Amniotic epithelial cell (primary cell): ENCODE measurements at regions not wholly inside any gene's neighbourhood (a gene's known extent, or its start where the extent isn't known, plus 50 kb on each side); places are given as distances from the start of the nearest gene placed in this dataset.
A peak's percentile ranks its signal among the peaks of the same experiment; 100 is the strongest.

Source experiments
- DNase-seq: peaks from one replicate; pipeline ENCODE4 v3.0.0-alpha.2; 2010; ENCODE audit warnings: low read depth

DNA sequence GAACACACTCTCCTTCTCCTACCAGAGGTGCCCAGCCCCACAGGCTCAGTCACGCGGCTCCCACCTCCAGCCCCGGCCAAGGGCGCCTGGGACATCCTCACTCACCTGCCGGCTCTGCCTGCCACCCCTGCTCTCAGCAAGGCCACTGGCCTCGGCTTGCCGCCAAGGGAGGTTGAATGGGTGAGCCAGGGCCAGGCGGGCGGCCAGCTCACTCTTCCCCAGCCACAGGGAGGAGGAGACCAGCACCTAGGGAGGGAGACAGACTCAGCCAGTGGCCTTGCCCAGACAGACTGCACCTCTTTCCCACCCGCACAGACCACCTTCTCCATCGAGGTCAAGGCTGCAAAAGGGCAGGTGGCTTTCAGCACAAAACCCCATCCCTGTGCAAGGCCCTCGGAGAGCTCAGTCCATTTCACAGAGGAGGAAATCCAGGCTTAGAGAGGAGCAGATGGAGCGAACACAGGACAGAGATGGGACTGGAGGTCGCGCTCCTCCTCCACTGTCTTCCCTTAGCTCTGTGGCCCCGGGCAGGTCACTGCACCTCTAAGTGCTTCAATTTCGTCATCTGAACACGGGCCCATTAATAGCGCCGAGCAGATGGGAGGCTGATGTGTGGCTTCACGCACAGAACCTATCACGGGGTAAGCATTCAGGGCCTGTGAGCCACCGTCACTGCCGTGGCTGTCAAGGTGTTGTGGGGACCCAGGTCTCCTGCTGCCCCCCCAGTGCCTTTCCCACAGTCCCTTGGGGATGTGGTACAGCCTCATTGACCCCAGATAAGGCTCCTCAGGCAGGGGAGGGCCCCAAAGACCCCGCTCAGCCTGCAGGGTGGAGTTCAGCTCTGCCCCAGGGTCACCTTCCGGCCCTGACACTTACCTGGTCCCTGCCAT is 56.1 kb downstream of the RMI2 start:
- no peak for DNase-seq

DNA sequence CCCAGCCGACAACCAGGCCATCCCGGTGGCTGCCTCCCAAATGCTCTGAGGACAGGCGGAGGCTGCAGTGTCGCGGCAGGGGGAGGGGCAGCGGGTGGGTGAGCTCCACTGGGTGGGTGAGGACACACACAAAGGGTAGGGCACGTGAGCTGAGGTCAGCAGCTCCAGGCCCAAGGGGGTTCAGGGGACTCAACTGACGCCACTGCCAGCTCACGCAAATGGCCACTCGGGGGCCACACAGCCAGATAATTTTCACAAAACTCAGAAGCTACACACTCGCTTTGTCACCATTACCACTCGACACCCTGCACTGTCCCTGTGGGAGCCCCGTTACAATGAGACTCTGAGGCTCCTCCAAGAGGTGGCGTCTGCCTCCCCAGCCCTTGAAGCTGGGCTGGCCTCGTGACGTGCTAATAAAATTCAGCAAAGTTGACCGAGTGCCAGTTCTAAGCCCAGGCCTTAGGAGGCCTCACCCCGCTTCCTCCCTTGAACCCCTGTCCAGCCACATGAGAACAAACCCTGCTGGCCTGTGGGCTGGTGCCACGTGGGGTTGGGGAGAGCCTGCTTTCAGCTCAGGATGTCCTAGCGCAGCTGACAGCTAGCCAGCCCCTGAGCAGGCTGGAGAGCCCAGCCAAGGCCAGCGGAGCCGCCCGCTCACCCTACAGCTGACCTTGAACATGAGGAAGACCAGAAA is 56.9 kb downstream of the RMI2 start:
- no peak for DNase-seq

DNA sequence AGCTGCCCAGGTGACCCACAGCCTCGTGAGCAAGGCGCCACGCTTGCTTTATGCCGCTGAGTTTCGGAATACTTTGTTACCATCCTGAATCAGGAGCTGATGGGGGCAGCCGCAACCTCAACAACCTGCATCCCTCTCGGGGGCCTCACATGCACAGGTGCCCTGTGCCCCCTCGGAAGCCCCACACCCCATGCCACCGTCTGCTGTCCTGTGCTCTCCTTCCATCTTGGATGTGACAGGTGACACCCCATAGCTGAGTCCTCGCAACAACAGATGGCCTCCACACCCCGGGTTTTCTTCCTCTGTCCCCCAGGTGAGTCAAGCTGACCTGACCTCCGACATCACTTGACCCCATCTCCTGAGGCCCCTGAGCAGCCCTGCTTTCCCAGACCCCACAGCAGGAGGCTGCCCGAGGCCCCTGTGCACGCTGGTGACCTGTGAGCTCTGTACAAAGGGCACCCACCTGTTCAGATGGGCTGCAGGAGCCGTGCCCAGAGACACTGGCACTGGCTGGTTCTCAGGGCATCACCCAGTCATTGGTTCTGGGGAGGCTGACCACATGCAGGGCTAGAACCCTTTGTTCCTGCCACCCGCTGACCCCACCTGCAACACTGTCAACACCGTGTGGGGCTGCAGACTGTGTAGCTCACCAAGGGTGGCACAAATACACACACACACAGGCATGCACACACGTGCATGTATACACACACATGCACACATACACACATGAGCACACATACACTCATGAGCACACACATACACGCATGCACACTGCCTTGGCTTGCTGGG is 57.7 kb downstream of the RMI2 start:
- DNase-seq: no peak

DNA sequence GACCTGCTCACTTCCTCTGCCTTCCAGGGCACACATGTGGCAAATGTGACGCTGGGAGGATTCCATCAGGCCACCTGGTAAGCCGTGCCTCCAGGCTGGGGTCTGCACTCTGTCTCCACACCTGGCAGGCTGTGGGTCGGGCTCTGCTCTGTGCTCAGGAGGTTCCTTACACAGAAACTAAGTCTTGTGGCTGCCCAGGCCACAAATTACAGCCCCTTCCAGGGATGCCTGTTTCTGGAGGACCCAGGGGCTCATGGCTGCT is 58.2 kb downstream of the RMI2 start:
- DNase-seq: no peak

DNA sequence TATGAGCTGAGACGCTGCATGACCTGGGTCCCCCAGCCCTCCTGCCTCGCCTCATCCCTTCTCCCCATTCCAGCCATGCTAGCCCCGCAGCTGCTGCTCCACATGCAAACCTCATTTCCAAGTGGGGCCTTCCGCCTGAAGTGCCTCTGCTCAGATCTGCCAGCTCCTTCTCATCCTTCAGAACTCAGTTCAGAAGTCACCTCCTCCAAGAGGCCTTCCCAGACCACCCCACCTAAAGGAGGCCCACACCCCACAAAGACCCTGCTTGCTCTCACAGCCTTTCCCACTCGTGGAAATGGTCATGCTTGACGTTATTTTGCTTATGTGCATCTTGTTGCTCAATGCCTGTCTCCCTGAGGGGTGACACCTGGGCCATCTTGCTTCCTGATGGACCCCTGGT is 58.7 kb downstream of the RMI2 start:
- DNase-seq: no peak

DNA sequence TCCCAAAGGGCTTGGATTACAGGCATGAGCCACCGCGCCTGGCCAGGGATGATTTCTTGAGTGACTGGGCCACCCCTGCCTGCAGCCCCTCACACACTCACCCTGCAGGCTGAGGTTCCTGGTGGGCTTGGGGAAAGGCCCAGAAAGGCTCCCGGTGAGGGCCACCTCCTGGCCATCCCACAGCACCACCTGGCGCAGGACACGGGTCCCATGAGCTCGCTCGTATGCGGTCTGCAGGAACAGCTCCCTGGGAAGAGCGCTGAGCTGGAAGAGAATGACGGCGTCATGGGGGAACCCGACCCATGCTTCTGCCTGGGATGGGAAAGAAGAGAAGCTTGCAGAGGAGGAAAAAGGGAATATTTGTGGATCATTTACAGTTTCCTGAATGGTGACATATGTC is 59.3 kb downstream of the RMI2 start:
- no peak for DNase-seq

DNA sequence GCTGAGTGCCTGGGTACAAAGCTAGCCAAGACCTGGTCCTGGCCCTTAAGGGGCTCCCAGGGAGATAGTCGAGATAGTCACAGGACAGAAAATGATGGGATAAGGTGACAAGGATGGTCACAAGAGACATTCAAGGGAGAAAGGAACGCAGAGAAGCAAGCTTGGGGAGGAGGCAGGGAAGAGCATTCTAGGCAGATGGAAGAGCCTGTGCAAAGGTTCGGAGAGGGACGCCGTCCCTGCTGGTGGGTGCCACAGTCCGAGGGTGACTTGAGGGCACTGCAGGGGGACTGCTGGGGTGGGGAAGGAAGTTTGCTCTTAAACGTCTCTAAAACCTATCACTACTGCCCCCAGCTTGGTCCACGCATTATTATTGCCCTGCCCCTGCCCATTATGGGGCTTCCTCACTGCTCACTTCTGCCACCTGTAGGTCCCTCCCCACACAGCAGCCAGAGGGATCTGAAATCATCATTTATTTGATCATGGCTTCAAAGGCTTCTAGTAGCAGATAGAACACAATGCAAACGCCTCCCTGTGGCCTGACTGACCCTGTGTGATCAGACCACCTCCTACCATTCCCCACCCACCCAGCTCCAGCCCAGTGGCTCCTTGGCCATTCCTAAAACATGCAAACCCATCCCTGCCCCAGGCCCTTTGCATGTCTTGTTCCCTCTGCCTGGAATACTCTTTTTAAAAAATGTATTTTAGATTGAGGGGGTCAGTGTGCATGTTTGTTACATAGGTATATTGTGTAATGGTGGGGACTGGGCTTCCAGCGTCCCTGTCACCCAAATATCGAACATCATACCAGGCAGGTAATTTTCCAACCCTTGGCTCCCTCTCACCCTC is 60.3 kb downstream of the RMI2 start:
- peak; percentile 11 for DNase-seq

DNA sequence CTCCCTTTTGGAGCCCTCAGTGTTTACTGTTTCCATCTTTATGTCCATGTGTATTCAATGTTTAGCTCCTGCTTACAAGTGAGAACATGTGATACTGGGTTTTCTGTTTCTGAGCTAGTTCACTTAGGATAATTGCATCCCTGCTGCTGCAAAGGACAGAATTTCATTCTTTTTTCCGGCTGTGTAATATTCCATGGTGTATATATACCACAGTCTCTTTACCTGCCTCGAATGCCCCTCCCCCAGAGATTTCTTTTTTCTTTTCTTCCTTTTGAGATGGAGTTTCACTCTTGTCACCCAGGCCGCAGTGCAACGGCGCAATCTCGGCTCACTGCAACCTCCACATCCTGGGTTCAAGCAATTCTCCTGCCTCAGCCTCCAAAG is 60.9 kb downstream of the RMI2 start:
- no peak for DNase-seq

DNA sequence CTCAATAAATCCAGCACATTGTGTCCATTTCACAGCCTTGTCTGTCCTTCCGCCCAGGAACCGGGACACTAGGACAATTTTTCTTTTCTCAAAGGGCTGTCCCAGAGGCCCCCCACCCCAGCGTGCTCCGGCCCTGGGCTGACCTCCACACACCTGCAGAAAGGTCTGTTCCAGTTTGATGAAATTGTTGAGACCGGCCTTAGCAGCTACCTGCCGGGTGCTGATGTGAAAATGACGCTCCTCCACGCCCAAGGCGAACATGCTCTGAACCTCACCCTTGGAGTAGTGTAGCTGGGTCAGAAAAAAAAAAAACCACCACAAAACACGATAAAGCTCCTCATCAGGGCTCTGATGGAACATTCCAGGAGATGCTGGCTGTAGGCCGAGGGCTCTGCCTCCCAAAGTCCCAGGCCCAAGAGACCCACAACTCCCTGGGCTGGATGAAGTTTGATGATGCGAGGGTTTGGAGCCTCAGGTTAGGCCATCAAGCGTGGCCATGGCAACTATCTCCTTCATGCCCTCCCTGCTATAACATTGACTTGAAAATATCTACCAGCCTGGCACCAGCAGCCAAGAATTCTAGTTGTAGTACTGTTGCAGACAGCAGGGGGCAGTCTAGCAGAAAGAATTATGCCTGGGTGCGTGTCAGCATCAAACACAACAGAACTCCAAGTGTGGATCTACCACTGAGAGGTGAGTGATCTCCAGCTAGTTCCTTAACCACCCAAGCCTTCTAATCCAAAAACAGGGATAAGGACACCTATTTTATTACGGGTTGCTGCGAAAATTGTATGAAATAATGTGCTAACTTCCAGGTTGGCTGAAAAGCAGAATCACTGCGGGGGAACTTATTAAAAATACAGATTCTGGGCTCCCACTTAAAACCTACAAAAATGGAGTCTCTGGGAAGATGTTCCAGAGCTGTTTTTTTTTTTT is 62.1 kb downstream of the RMI2 start:
- peak; percentile 70 for DNase-seq

DNA sequence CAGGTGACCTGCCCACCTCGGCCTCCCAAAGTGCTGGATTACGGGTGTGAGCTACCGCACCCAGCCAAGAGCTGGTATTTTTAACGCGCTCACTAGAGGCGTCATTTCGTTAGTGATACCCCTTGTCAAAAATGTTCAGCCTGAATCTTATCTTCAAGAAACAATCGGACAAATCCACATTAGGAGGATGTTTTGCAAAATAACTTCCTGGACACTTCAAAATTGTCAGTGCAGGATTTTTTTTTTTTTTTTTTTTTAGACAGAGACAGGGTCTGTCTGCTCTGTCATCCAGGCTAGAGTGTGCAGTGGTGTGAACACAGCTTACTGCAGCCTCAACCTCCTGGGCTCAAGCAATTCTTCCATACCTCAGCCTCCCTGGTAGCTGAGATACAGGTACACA is 63.0 kb downstream of the RMI2 start:
- no peak for DNase-seq

DNA sequence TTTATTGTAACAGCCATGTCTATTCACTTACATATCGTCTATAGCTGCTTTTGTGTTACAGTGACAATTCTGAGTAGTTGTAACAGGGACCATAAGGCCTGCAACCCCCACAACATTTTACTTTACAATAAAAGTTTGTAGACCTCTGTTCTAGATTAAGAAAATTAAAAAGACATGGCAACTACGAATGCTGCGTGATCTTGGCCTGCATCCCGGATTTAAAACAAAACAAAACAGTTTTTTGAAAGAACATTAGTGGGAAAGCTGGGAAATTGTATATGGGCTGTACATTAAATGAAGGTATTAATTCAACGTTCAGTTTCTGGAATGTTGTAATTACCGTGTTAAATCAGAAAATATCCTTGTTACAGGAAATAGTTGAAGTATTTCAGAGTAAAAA is 64.1 kb downstream of the RMI2 start:
- no peak for DNase-seq

DNA sequence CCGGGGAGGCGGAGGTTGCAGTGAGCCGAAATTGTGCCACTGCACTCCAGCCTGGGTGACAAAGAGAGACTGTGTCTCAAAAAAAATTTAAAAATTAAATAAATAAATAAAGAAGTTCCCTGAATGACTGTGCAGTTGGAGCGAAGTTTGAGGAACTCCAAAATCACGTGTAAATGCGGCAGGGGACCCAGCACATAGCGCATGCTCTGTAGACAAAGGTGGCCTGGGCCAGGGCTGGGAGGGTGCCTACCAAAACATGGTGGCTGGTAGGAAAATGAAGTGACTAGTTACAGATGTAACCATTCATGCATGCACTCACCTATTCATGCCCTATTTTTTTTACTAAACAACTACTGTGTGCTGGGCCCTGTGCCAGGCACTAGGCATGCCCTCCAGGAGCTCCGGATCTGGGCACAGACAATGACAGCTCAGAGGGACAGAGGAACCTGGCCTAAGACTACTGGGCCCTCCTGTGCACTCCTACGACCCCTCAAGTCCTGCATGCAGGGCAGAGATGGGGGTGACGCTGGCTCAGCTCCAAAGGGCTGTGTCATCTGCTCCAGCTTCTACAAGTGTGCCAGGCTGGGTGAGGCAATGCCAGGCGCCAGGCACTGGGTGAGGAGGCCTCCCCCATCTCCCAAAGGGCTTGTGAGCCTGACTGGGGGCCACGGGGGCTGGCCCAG is 65.3 kb downstream of the RMI2 start:
- DNase-seq: peak; percentile 14

DNA sequence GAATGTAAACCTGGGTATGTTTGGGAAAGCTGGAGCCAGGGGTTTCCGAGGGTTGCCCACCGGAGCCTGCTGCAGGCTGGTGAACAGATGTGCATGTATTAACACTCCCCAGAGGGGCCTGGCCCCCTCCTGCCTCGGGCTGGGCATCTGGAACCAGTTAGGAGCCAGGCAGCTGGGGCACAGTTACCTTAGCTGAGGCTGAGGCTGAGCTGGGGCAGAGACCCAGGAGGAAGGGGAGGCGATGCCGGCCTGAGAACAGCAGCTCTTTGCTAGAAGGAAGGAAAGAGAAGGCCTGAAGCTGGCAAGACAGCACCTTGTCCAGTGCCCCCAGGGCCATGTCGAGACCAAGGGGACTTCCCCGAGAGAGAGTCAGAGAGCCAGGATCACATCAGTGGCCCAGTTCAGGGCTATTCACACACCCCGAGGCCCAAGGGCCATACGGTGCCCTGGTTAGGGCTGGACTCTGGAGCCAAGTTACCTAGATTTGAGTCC is 65.8 kb downstream of the RMI2 start:
- no peak for DNase-seq

DNA sequence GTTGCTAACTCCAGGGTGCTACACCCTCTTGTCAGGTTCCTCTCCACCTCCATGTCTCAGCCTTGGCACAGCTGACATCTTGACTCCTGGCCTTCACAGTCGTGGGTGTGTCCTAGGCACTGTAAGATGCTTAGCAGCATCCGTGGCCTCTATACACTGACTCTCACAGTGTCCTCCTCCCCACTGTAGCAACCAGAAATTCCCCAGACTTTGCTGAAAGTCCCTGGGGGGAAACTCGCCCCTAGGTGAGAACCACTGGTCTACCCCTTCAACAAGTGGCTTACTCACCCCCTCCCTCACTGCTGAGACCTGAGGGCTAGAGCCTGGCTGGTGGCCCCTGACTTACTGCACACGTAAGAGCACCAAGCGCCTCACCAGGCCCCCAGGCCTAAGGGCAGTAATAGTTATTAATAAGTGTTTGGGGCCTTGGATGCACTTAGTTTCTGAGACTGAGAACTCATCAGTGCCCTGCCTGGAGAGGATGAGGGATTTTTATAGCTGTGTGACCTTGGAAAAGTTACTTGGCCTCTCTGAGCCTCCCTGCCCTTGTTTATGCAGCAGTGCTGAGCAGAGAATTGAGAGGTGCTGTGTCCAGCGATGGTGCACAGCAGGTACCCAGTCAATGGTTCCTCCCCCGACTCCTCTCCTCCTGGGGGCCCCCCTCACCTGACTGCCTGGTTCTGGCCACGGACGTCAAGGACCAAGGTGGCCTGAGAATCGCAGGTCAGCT is 67.1 kb downstream of the RMI2 start:
- no peak for DNase-seq

DNA sequence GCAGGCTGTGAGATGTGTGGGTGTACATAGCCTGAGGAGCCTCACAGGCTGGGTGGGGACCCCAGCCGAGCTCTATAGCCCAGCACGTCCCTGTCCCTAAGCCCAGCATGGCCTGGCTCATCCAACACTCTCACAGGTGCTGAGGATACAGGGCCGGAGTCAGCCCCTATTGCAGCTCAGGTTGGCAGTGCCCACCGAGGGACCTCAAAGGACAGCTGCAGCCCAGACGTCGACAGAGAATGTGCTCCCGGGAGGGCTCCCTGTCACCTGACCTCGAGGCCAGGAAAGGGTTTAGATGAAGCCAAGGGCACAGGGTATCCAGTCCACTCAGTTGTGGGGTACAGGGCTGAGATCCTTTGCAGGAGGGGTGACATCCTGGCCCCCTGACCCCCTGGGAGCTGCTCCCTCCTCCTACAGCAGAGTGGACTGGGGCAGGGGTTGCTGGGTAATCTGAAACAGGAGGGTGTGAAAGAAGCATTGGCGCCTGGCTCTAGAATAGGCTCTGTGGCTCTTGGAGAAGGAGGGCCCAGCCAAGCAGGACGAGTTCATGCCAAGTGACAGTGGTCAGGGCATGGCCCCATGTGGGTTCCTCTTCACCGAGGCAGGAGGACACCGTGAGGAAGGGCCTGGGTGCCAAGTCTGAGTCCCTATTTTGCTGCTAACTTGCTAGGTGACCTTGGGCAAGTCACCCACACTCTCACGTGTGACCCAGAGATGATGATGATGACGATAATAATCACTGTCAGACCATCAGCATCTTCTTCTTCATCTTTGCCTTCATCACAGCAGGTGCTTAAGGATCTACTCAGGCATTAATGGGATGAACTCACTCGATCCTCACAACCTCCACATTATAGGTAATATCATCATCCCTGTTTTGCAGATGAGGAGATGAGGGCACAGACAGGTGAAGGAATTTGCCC is 68.0 kb downstream of the RMI2 start:
- DNase-seq: no peak

DNA sequence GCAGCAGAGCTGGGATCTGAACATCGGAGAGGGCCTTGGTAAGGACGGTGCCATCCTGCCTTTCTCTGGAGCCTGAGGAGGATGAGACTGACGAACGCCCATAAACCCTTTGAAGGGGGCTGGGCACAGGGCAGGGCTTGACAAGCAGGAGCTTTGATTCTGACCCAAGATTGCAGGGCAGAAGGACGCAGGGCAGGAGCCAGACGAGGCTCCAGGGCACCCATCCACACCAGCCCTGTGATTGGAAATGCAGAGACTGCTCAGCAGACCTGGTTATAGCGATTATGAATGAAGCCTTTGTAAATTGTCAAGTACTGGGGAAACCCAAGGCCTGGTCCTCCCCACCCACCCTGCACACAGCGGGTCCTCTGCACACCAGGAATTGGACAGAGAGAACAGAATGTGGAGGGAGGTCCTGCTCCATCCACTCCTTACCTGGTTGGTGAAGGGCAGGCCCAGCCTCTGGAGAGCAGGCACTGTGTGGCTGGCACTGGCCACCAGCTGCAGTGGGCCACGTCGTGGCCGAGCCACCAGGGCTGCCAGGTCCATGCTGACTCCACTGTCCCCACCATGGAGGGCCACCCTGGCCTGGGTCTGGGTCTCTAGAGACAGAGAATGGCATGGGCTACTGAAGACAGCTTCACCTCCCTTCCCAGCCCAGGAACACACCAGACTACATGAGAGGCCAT is 68.8 kb downstream of the RMI2 start:
- no peak for DNase-seq

DNA sequence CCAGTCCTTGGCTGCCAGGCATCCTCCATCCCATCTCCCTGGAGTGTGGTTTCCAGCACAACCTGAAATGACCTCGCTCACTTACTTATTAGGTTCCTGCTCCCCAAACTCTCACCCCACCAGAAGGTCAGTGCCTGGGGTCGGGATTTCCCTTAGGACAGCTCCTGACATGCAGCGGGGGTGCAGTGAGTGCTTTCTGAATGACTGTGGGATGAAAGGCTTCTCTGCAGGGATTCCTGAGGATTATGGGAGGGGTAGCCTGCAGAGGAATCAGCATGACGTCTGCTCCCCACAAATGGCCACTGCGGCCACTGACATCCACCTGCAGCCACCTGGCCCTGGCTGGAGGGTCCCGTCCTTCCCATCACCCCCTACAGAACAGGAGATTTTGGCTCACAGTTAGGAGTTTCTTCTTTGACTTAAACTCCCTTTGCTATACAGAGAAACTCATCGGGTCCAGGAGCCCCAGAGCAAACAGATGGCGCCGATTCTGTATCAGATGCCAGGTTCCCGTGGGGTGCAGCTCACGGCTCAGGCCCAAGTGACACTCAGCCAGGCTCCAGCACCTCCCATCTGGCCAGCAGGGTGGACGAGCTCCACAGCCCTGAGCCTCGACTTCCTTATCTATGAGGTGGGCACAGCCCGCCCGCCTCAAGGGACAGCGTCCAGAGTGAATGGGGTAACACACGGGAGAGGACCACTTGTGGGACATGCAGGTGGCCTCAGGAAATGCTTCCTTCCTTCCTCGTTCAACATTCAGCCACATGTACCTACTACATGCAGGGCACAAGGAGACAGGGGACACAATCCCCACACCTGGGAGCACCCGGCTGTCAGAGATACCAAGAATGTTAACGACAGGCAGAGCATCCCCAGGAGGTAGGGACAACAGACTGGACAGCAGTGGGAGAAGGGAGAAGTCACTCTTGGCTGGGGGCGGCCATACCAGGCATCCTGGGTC is 69.8 kb downstream of the RMI2 start:
- no peak for DNase-seq
